K562 (cell line): ENCODE measurements at regions not wholly inside any gene's neighbourhood (a gene's known extent, or its start where the extent isn't known, plus 50 kb on each side); places are given as distances from the start of the nearest gene placed in this dataset.

Experiments
- BHLHE40 ChIP-seq: IDR thresholded peaks from 2 replicates; pipeline ENCODE4 v1.6.1; 2011; ENCODE audit warnings: low read length, improper control_type of control experiment
- CEBPZ ChIP-seq: fragments of 150-350 bp; IDR thresholded peaks from 2 replicates; pipeline ENCODE4 v1.6.1; 2014; ENCODE audit warnings: low read depth, mild to moderate bottlenecking, low read length, borderline replicate concordance
- CREM ChIP-seq: IDR thresholded peaks from 2 replicates; pipeline ENCODE4 v1.6.1; 2014; ENCODE audit warnings: antibody characterized with exemption, low read depth
- CTCF ChIP-seq, 3 experiments: IDR thresholded peaks in 2 of 3; conservative IDR thresholded peaks in 1 of 3; 2 replicates each; pipeline ENCODE4 v1.5.1; 2011 to 2012; ENCODE audit warnings: low read length in 3 of 3, mild to moderate bottlenecking in 3 of 3, control low read depth in 2 of 3, improper control_type of control experiment in 1 of 3, inconsistent platforms in 1 of 3, low read depth in 1 of 3, mixed read lengths in 1 of 3, moderate library complexity in 1 of 3; ENCODE audit not compliant: insufficient read depth in 2 of 3
- JUND ChIP-seq, 2 experiments: IDR thresholded peaks; 2 replicates in 1 of 2; 3 replicates in 1 of 2; pipeline ENCODE4 v1.6.1; 2011; ENCODE audit warnings: borderline replicate concordance in 2 of 2, low read depth in 2 of 2, low read length in 2 of 2, improper control_type of control experiment in 1 of 2, missing biosample characterization in 1 of 2, missing genetic modification characterization in 1 of 2, missing genetic modification reagents in 1 of 2
- REST ChIP-seq, 2 experiments: fragments of 450-650 bp; formaldehyde crosslinking in 1 of 2; IDR thresholded peaks; 2 replicates each; pipeline versions ENCODE4 v1.4.0 to v1.6.1; 2014 to 2020; ENCODE audit warnings: mild to moderate bottlenecking in 2 of 2, borderline replicate concordance in 1 of 2, low read depth in 1 of 2
- VEZF1 ChIP-seq: fragments of 200-800 bp; sonication (Bioruptor generic); IDR thresholded peaks from 2 replicates; pipeline ENCODE4 v1.6.1; 2017; ENCODE audit warnings: missing genetic modification characterization, missing compliant biosample characterization
- XRCC5 ChIP-seq: fragments of 200-400 bp; formaldehyde crosslinking; IDR thresholded peaks from 2 replicates; pipeline ENCODE4 v1.6.1; 2017; ENCODE audit warnings: low read depth, mild to moderate bottlenecking, low read length

GRCh38 chr15:89416339-89417183 lies 79.8 kb downstream of the RHCG start (continued):
- peak; percentile 92 for TF ChIP-seq XRCC5
- peak; percentile 33; the same call in 1 of the 2 replicates for TF ChIP-seq BHLHE40
- TF ChIP-seq VEZF1 (CRISPR knock-in tag): peak; percentile 42
- peak; percentile 98 to 99 (median 99) for TF ChIP-seq CTCF (IDR thresholded peaks at IDR 0.05 in 2 of 3, conservative IDR thresholded peaks at IDR 0.05 in 1 of 3; ENCODE audit: insufficient read depth in 2 of 3, low read depth in 1 of 3, low read length in 3 of 3)
- TF ChIP-seq CREM: peak; percentile 68; the same call in 1 of the 2 replicates
- no peak for TF ChIP-seq CEBPZ
- TF ChIP-seq REST (IDR thresholded peaks at IDR 0.05; ENCODE audit: borderline replicate concordance): peak; percentile 63
- TF ChIP-seq REST (CRISPR knock-in tag; IDR thresholded peaks at IDR 0.05; ENCODE audit: low read depth): peak; percentile 69
- TF ChIP-seq JUND (IDR thresholded peaks at IDR 0.05; ENCODE audit: borderline replicate concordance, low read depth, low read length): peak; percentile 69
- TF ChIP-seq JUND (tag; IDR thresholded peaks at IDR 0.05; ENCODE audit: borderline replicate concordance, low read depth, low read length): peak; percentile 56; the same call in 1 of the 3 replicates
